OCI-LY1 (cell line): ENCODE measurements at regions not wholly inside any gene's neighbourhood (a gene's known extent, or its start where the extent isn't known, plus 50 kb on each side); places are given as distances from the start of the nearest gene placed in this dataset.

ENCODE experiments used
- H2AFZ ChIP-seq: fragments of 200-600 bp; sonication (generic), shearing (Covaris generic); 2 replicates; pipeline ENCODE4 v1.6.0; 2014; ENCODE audit warnings: antibody characterized with exemption, mild to moderate bottlenecking, low read length
- H3F3A ChIP-seq: fragments of 200-600 bp; sonication (generic), shearing (Covaris generic); 2 replicates; pipeline ENCODE4 v1.6.0; 2014; ENCODE audit warnings: mild to moderate bottlenecking, antibody characterized with exemption, low read length, moderate library complexity; ENCODE audit not compliant: insufficient read depth
- H3K27ac ChIP-seq: fragments of 200-600 bp; sonication (generic); 2 replicates; pipeline ENCODE4 v1.5.1; 2014; ENCODE audit warnings: low read length, mixed run types, mild to moderate bottlenecking, low read depth; ENCODE audit not compliant: poor library complexity, severe bottlenecking
- H3K27me3 ChIP-seq: fragments of 200-600 bp; sonication (generic); 2 replicates; pipeline ENCODE4 v1.6.0; 2014; ENCODE audit warnings: antibody characterized with exemption, mild to moderate bottlenecking, low read length, moderate library complexity; ENCODE audit not compliant: insufficient read depth
- H3K36me3 ChIP-seq: fragments of 200-600 bp; sonication (generic); 2 replicates; pipeline ENCODE4 v1.6.1; 2014; ENCODE audit warnings: mild to moderate bottlenecking, antibody characterized with exemption, low read length, moderate library complexity, mixed read lengths; ENCODE audit not compliant: insufficient read depth
- H3K4me1 ChIP-seq: fragments of 200-600 bp; sonication (generic); 2 replicates; pipeline ENCODE4 v1.5.1; 2014; ENCODE audit warnings: mild to moderate bottlenecking, low read length, moderate library complexity; ENCODE audit not compliant: insufficient read depth, severe bottlenecking
- H3K4me2 ChIP-seq: fragments of 200-600 bp; sonication (generic), shearing (Covaris generic); 2 replicates; pipeline ENCODE4 v1.6.1; 2014; ENCODE audit warnings: low read length
- H3K4me3 ChIP-seq: fragments of 200-600 bp; sonication (generic); 2 replicates; pipeline ENCODE4 v1.5.1; 2014; ENCODE audit warnings: low read length, low read depth, mild to moderate bottlenecking, mixed read lengths; ENCODE audit not compliant: poor library complexity, severe bottlenecking
- H3K79me2 ChIP-seq: fragments of 200-600 bp; shearing (Covaris generic); 2 replicates; pipeline ENCODE4 v1.6.1; 2016; ENCODE audit warnings: mixed run types, low read length, mixed read lengths; ENCODE audit not compliant: insufficient read depth
- H3K9ac ChIP-seq: fragments of 200-600 bp; sonication (generic), shearing (Covaris generic); 2 replicates; pipeline ENCODE4 v1.6.1; 2014; ENCODE audit warnings: mild to moderate bottlenecking, low read length, mixed read lengths
- H3K9me2 ChIP-seq: fragments of 200-600 bp; sonication (generic), shearing (Covaris generic); 2 replicates; pipeline ENCODE4 v1.6.1; 2014; ENCODE audit warnings: low read depth, mild to moderate bottlenecking, low read length, mixed read lengths
- H3K9me3 ChIP-seq: fragments of 200-600 bp; shearing (Covaris generic); 2 replicates; pipeline ENCODE4 v1.6.1; 2014; ENCODE audit warnings: low read length, mixed read lengths
- H4K20me1 ChIP-seq: fragments of 200-600 bp; sonication (generic), shearing (Covaris generic); 2 replicates; pipeline ENCODE4 v1.6.0; 2016; ENCODE audit warnings: mild to moderate bottlenecking, low read length; ENCODE audit not compliant: insufficient read depth
- CTCF ChIP-seq: fragments of 200-600 bp; sonication (generic), shearing (Covaris generic); IDR thresholded peaks from 2 replicates; pipeline ENCODE4 v1.5.1; 2017; ENCODE audit warnings: mild to moderate bottlenecking, antibody characterized with exemption, low read length, moderate library complexity, mixed read lengths
- EZH2 ChIP-seq: fragments of 200-600 bp; sonication (generic), shearing (Covaris generic); IDR thresholded peaks from 2 replicates; pipeline ENCODE4 v1.8.0; 2017; ENCODE audit warnings: borderline replicate concordance, mixed run types, mild to moderate bottlenecking, antibody characterized with exemption, low read length, moderate library complexity, mixed read lengths

GRCh38 chr1:239067480-239067879, 318.9 kb upstream of the CHRM3 start:
- Histone ChIP-seq H2AFZ (no peak overlapping the region), H3K9me3 (no peaks in the 10 kb centered on the region), H3K4me3 (no peak overlapping the region)

GRCh38 chr1:239067058-239067457, 319.3 kb upstream of the CHRM3 start:
- Histone ChIP-seq H3K9me2 (no peaks in the 10 kb centered on the region), H3K27ac (no peak overlapping the region), H2AFZ (no peak overlapping the region), H3K4me1 (no peaks in the 10 kb centered on the region), H3K9ac (no peak overlapping the region), H3K4me2 (no peak overlapping the region), H4K20me1 (no peaks in the 10 kb centered on the region), H3K4me3 (no peak overlapping the region), H3K9me3 (no peaks in the 10 kb centered on the region), H3F3A (no peaks in the 10 kb centered on the region), H3K79me2 (no peaks in the 10 kb centered on the region), H3K27me3 (no peaks in the 10 kb centered on the region), H3K36me3 (no peaks in the 10 kb centered on the region)
- TF ChIP-seq CTCF (no peak), EZH2 (no peak)

More at GRCh38 chr1:239067480-239067879, 318.9 kb upstream of the CHRM3 start:
- TF ChIP-seq CTCF (no peak), EZH2 (no peak)
- Histone ChIP-seq H3K9ac (no peak overlapping the region), H3K36me3 (no peaks in the 10 kb centered on the region), H3F3A (no peaks in the 10 kb centered on the region), H3K4me2 (no peak overlapping the region), H4K20me1 (no peaks in the 10 kb centered on the region), H3K27ac (no peak overlapping the region), H3K27me3 (no peaks in the 10 kb centered on the region), H3K9me2 (no peaks in the 10 kb centered on the region), H3K79me2 (no peaks in the 10 kb centered on the region), H3K4me1 (no peaks in the 10 kb centered on the region)

- no peak overlapping the region for H3K4me2 ChIP-seq
- no peak overlapping the region for H3K9ac ChIP-seq
- H3K27ac ChIP-seq, result no peak overlapping the region
- H3K36me3 ChIP-seq, result no peaks in the 10 kb centered on the region
- TF ChIP-seq CTCF (no peak), EZH2 (no peak)
- no peaks in the 10 kb centered on the region for H3K9me3 ChIP-seq
- H4K20me1 ChIP-seq, result no peaks in the 10 kb centered on the region
- H3K79me2 ChIP-seq, result no peaks in the 10 kb centered on the region
- no peaks in the 10 kb centered on the region for H3F3A ChIP-seq
- no peaks in the 10 kb centered on the region for H3K4me1 ChIP-seq
- H3K27me3 ChIP-seq, result no peaks in the 10 kb centered on the region
- H3K9me2 ChIP-seq, result no peaks in the 10 kb centered on the region
- no peak overlapping the region for H3K4me3 ChIP-seq
- H2AFZ ChIP-seq, result no peak overlapping the region
Measured at GRCh38 chr1:239061770-239062169, 324.6 kb upstream of the CHRM3 start.
